Neural cell (in vitro differentiated cells): ENCODE measurements at regions not wholly inside any gene's neighbourhood (a gene's known extent, or its start where the extent isn't known, plus 50 kb on each side); places are given as distances from the start of the nearest gene placed in this dataset.

ENCODE experiments used
- H2AFZ ChIP-seq: fragments of 200-600, 300-800 bp; sonication (generic), shearing (Covaris generic); 2 replicates; pipeline ENCODE4 v1.6.0; 2014; ENCODE audit warnings: low read depth, mild to moderate bottlenecking, antibody characterized with exemption, low read length, moderate library complexity
- H3F3A ChIP-seq: fragments of 200-600 bp; shearing (Covaris generic); 2 replicates; pipeline ENCODE4 v1.6.1; 2016; ENCODE audit warnings: mild to moderate bottlenecking, moderate library complexity, mixed read lengths, antibody characterized with exemption, low read length; ENCODE audit not compliant: insufficient read depth, poor library complexity, severe bottlenecking
- H3K27ac ChIP-seq: fragments of 200-600, 300-800 bp; sonication (generic), shearing (Covaris generic); 2 replicates; pipeline ENCODE4 v1.5.1; 2014; ENCODE audit warnings: mild to moderate bottlenecking, low read length, moderate library complexity
- H3K27me3 ChIP-seq: fragments of 300-800, 200-600 bp; sonication (generic), shearing (Covaris generic); 2 replicates; pipeline ENCODE4 v1.6.0; 2014; ENCODE audit warnings: mild to moderate bottlenecking, low read depth, low read length, moderate library complexity; ENCODE audit not compliant: insufficient read depth
- H3K36me3 ChIP-seq: fragments of 300-800, 200-600 bp; sonication (generic), shearing (Covaris generic); 2 replicates; pipeline ENCODE4 v1.5.1; 2014; ENCODE audit warnings: mild to moderate bottlenecking, antibody characterized with exemption, low read length, moderate library complexity; ENCODE audit not compliant: insufficient read depth
- H3K4me2 ChIP-seq: fragments of 300-800, 200-600 bp; sonication (generic), shearing (Covaris generic); 2 replicates; pipeline ENCODE4 v1.6.0; 2014; ENCODE audit warnings: mild to moderate bottlenecking, low read length
- H3K4me3 ChIP-seq: fragments of 300-800, 200-600 bp; sonication (generic), shearing (Covaris generic); 2 replicates; pipeline ENCODE4 v1.5.1; 2014; ENCODE audit warnings: mild to moderate bottlenecking, low read length, moderate library complexity
- H3K79me2 ChIP-seq: fragments of 200-600 bp; shearing (Covaris generic); replicated peaks from 2 replicates; pipeline ENCODE4 v1.6.0; 2014; ENCODE audit warnings: mild to moderate bottlenecking, low read length, moderate library complexity; ENCODE audit not compliant: insufficient read depth
- H3K9ac ChIP-seq: fragments of 300-800, 200-600 bp; sonication (generic), shearing (Covaris generic); 2 replicates; pipeline ENCODE4 v1.6.1; 2016; ENCODE audit warnings: mild to moderate bottlenecking, low read length, mixed read lengths
- H3K9me2 ChIP-seq: fragments of 200-600 bp; shearing (Covaris generic); 2 replicates; pipeline ENCODE4 v1.6.1; 2016; ENCODE audit warnings: mild to moderate bottlenecking, low read length, mixed read lengths; ENCODE audit not compliant: insufficient read depth
- H3K9me3 ChIP-seq: fragments of 200-600, 300-800 bp; sonication (generic), shearing (Covaris generic); 2 replicates; pipeline ENCODE4 v1.6.1; 2016; ENCODE audit warnings: mild to moderate bottlenecking, mixed run types, low read length, moderate library complexity, mixed read lengths
- H4K20me1 ChIP-seq: fragments of 200-600 bp; shearing (Covaris generic); 2 replicates; pipeline ENCODE4 v1.6.1; 2016; ENCODE audit warnings: mild to moderate bottlenecking, mixed run types; ENCODE audit not compliant: insufficient read depth
- EP300 ChIP-seq: fragments of 450-650 bp; conservative IDR thresholded peaks from 2 replicates; pipeline ENCODE4 v1.6.1; 2014; ENCODE audit warnings: antibody characterized with exemption, mild to moderate bottlenecking, moderate library complexity; ENCODE audit not compliant: poor library complexity, severe bottlenecking
- EZH2 ChIP-seq: fragments of 200-600, 300-800 bp; shearing (Covaris generic), sonication (generic); IDR thresholded peaks from 2 replicates; pipeline ENCODE4 v1.6.1; 2014; ENCODE audit warnings: antibody characterized with exemption, low read length, borderline replicate concordance, mild to moderate bottlenecking; ENCODE audit not compliant: insufficient read depth, poor library complexity, severe bottlenecking
- MXI1 ChIP-seq: fragments of 450-650 bp; conservative IDR thresholded peaks from 2 replicates; pipeline ENCODE4 v1.6.1; 2014; ENCODE audit warnings: antibody characterized with exemption, mild to moderate bottlenecking; ENCODE audit not compliant: poor library complexity, severe bottlenecking
- POLR2AphosphoS5 ChIP-seq: IDR thresholded peaks from 2 replicates; pipeline ENCODE4 v1.6.1; 2012
- RAD21 ChIP-seq: fragments of 450-650 bp; conservative IDR thresholded peaks from 2 replicates; pipeline ENCODE4 v1.6.1; 2014; ENCODE audit warnings: antibody characterized with exemption, mild to moderate bottlenecking, moderate library complexity
- SMC3 ChIP-seq: fragments of 450-650 bp; conservative IDR thresholded peaks from 2 replicates; pipeline ENCODE4 v1.6.1; 2014; ENCODE audit warnings: antibody characterized with exemption, mild to moderate bottlenecking, moderate library complexity; ENCODE audit not compliant: poor library complexity
- TAF1 ChIP-seq: IDR thresholded peaks from 2 replicates; pipeline ENCODE4 v1.6.1; 2012; ENCODE audit warnings: low read depth
- TF ChIP-seq, protein P1 (sequence below): fragments of 450-650 bp; IDR thresholded peaks from 2 replicates; pipeline ENCODE4 v1.5.1; 2014; ENCODE audit warnings: antibody characterized with exemption, mild to moderate bottlenecking, moderate library complexity; ENCODE audit not compliant: poor library complexity, severe bottlenecking
- TF ChIP-seq, protein P2 (sequence below): IDR thresholded peaks from 2 replicates; pipeline ENCODE4 v1.6.1; 2012; ENCODE audit warnings: borderline replicate concordance

DNA sequence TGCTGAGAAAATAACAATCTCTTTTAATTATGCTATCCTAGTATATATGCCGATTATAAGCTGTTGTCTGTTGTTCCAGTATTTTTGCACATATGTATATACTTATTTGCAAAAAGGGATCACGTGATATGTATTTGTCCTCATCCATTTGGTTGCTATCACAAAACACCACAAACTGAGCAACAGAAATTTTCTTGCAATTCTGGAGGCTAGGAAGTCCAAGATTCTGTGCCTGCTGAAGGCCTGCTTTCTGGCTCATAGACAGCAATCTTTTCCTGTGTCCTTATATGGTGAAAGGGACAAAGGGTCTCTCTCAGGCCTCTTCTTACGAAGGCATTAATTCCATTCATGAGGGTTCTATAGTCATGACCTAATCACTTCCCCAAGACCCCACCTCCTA, 186.5 kb downstream of the LPIN1 start:
- Histone ChIP-seq H3K4me2 (no peak overlapping the region), H3K36me3 (no peaks in the 10 kb centered on the region), H3K27me3 (no peaks in the 10 kb centered on the region), H2AFZ (no peak overlapping the region), H4K20me1 (no peaks in the 10 kb centered on the region), H3K79me2 (no peaks in the 10 kb centered on the region), H3K9me3 (no peaks in the 10 kb centered on the region), H3K9ac (no peak overlapping the region), H3K9me2 (no peaks in the 10 kb centered on the region), H3K27ac (no peak overlapping the region), H3F3A (no peaks in the 10 kb centered on the region), H3K4me3 (no peak overlapping the region)
- TF ChIP-seq, protein P1, sequence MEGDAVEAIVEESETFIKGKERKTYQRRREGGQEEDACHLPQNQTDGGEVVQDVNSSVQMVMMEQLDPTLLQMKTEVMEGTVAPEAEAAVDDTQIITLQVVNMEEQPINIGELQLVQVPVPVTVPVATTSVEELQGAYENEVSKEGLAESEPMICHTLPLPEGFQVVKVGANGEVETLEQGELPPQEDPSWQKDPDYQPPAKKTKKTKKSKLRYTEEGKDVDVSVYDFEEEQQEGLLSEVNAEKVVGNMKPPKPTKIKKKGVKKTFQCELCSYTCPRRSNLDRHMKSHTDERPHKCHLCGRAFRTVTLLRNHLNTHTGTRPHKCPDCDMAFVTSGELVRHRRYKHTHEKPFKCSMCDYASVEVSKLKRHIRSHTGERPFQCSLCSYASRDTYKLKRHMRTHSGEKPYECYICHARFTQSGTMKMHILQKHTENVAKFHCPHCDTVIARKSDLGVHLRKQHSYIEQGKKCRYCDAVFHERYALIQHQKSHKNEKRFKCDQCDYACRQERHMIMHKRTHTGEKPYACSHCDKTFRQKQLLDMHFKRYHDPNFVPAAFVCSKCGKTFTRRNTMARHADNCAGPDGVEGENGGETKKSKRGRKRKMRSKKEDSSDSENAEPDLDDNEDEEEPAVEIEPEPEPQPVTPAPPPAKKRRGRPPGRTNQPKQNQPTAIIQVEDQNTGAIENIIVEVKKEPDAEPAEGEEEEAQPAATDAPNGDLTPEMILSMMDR, result no peak
- TF ChIP-seq TAF1 (no peak), SMC3 (no peak), RAD21 (no peak), MXI1 (no peak), POLR2AphosphoS5 (no peak), EP300 (no peak), EZH2 (no peak)
- TF ChIP-seq, protein P2, sequence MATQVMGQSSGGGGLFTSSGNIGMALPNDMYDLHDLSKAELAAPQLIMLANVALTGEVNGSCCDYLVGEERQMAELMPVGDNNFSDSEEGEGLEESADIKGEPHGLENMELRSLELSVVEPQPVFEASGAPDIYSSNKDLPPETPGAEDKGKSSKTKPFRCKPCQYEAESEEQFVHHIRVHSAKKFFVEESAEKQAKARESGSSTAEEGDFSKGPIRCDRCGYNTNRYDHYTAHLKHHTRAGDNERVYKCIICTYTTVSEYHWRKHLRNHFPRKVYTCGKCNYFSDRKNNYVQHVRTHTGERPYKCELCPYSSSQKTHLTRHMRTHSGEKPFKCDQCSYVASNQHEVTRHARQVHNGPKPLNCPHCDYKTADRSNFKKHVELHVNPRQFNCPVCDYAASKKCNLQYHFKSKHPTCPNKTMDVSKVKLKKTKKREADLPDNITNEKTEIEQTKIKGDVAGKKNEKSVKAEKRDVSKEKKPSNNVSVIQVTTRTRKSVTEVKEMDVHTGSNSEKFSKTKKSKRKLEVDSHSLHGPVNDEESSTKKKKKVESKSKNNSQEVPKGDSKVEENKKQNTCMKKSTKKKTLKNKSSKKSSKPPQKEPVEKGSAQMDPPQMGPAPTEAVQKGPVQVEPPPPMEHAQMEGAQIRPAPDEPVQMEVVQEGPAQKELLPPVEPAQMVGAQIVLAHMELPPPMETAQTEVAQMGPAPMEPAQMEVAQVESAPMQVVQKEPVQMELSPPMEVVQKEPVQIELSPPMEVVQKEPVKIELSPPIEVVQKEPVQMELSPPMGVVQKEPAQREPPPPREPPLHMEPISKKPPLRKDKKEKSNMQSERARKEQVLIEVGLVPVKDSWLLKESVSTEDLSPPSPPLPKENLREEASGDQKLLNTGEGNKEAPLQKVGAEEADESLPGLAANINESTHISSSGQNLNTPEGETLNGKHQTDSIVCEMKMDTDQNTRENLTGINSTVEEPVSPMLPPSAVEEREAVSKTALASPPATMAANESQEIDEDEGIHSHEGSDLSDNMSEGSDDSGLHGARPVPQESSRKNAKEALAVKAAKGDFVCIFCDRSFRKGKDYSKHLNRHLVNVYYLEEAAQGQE, result no peak

DNA sequence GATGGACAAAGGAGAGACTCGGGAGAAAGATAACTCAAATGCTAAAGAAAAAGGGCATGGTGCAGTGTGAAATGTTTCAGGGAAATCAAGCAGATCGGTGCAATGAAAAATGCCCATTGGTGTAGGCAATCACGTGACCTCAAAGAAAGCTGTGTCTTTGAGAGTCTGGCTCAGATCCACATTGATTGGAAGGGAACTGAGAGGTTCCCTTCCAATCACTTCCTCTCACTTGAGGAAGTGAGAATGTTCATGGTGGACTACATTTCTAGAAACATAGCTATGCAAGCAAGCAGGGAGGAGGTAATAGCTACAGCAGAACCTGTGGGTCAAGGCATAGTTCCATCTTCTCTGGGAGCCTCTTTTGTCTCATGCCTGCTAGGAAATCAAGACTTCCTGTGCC, 187.4 kb downstream of the LPIN1 start:
- Histone ChIP-seq H3K79me2 (no peaks in the 10 kb centered on the region), H3K36me3 (no peaks in the 10 kb centered on the region), H4K20me1 (no peaks in the 10 kb centered on the region), H3K9ac (no peak overlapping the region), H3K4me2 (no peak overlapping the region), H3K9me2 (no peaks in the 10 kb centered on the region), H3K27me3 (no peaks in the 10 kb centered on the region), H3K9me3 (no peaks in the 10 kb centered on the region), H3K4me3 (no peak overlapping the region), H3K27ac (no peak overlapping the region), H2AFZ (no peak overlapping the region), H3F3A (no peaks in the 10 kb centered on the region)
- TF ChIP-seq EZH2 (no peak), POLR2AphosphoS5 (no peak), EP300 (no peak), MXI1 (no peak), RAD21 (no peak), TAF1 (no peak)
- TF ChIP-seq, protein P1, result no peak
